ENCODE measurements at regions not wholly inside any gene's neighbourhood (a gene's known extent, or its start where the extent isn't known, plus 50 kb on each side); places are given as distances from the start of the nearest gene placed in this dataset.

DNA sequence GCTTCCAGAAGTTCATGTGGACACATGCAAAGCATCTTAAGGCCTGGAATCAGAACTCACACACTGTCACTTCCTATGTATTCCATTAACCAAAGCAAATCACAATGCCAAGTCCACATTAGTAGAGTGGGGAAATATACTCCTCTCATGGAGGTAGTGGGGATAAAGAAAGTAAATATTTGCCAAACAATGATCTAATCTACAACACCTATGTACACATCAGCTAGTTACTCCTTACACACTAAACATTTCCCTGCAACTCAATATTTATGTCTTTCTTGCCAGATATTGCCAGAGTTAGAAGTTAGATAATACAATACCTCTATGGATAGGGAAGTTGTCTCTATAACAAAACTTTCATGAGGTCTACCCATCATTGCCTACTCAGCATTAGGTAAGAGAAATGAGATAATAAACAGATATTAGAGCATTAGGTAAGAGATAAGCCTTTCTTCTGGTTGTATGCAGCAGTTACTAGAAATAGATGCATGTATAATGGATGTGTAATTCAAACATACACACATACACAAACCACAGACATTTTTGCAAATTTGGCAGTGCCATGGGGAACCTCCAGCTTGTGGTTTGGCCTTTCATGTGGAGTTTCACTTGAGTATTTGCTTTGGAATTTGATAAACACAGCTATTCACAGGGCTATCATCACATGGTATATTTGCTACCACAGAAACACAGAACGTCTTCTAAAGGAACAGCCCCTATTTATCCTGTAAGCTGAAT is 196.5 kb downstream of the TLE1 start:
- DNase-seq (ENCODE audit: extremely low read depth in 1 of 11, low read depth in 9 of 11, low spot score in 4 of 11), result no peak

- no peak for DNase-seq (ENCODE audit: extremely low read depth in 1 of 11, low read depth in 9 of 11, low spot score in 4 of 11)
Measured at GRCh38 chr9:81490605-81491331, 198.6 kb downstream of the TLE1 start.

DNA sequence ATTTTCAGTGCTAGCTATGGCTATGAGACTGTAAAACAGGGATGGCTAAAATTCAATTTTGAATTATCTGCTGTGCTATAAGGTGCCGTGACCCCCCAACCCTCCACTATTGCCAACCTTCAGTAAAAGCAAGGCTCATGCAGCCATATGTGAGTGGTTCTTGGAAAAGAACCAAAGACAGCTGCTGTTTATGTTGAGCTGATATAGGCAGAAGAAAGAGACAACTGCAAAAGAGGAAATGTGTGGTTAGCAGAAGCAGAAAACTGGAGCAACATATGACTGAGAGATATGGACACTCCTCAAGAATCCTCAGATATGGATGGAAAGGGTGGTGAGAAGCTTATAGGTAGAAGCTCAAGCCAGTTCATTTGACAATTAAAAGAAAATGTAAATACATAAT is 200.3 kb downstream of the TLE1 start:
- no peak for DNase-seq (ENCODE audit: extremely low read depth in 1 of 11, low read depth in 9 of 11, low spot score in 4 of 11)

DNA sequence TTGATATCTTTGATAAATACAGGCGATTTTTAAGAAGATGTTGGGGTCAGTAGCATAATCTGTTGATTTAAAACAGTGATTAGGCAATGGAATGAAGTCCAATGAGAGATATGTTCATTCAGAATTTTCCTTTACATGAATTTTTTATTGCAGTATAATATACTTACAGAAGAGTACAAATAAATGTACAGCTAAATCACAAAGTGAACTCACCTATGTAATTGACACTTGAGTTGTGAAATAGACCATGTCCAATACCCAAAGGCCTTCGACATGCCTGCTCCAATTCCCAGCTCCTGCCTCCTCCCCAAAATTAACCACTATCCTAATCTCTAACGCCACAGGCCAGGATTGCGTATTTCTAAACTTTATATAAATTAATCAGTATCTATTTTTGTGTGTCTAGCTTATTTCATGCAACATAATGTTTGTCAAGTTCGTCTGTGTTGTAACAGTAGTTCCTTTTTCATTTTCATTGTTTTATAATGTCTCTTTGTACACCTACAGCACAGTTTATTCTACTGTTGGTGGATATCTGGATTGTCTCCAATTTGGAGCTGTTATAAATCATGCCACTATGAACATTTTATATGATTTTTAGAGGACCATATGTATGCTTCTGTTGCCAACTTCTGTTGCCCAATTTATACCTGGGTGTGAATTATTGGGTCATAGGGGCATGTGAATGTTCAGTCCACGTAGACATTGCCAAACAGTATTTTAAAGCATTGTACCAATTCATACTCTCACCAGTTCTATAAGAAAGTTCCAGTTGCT is 208.3 kb downstream of the TLE1 start:
- DNase-seq (ENCODE audit: extremely low read depth in 1 of 11, low read depth in 9 of 11, low spot score in 4 of 11), result no peak

DNA sequence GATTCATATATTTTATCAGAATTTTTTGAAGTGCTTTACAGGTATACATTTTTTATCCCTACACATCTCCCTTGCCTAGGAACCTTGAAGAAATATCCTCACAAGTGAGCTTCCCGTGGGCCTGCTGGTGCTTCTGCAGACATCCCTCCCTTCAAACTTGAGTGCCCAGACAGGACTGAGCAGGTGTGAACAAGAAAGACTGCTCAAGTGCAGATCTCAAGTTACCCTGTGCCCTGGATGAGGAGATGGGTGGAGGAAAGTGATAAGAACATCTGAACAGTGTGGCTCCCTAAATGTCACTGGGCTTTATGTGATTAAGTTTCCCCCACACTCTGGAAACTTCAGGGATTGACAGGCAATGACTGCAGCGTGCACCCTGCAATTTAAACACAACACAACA is 209.8 kb downstream of the TLE1 start:
- DNase-seq (ENCODE audit: extremely low read depth in 1 of 11, low read depth in 9 of 11, low spot score in 4 of 11), result no peak

GRCh38 chr9:81477669-81478068 is 211.7 kb downstream of the TLE1 start:
- no peak for DNase-seq (ENCODE audit: extremely low read depth in 1 of 11, low read depth in 9 of 11, low spot score in 4 of 11)

GRCh38 chr9:81476813-81477490 is 212.4 kb downstream of the TLE1 start:
- DNase-seq (ENCODE audit: extremely low read depth in 1 of 11, low read depth in 9 of 11, low spot score in 4 of 11), result no peak

GRCh38 chr9:81474792-81475191 is 214.6 kb downstream of the TLE1 start:
- no peak for DNase-seq (ENCODE audit: extremely low read depth in 1 of 11, low read depth in 9 of 11, low spot score in 4 of 11)

DNA sequence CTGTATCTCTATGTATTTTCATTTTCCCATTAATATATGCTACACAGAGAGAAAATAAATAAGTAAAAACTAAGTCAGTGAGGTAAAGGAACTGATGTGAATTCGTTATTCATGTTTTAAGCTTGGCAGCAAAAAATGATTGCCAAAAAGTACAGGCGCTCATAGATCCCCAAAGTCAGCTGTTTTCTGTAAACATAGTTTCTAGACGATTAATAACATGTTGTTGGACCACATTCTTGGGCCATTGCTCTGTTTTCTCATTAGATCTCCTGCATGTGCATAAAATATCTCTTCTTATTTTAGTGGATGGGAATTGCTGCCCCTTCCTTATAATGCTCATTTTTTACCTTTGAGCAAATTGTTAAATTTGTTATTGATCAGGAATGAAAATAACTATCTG is 215.2 kb downstream of the TLE1 start:
- DNase-seq (ENCODE audit: extremely low read depth in 1 of 11, low read depth in 9 of 11, low spot score in 4 of 11), result no peak

- DNase-seq (ENCODE audit: extremely low read depth in 1 of 11, low read depth in 9 of 11, low spot score in 4 of 11), result no peak
Measured at GRCh38 chr9:81473708-81474107, 215.6 kb downstream of the TLE1 start.

DNA sequence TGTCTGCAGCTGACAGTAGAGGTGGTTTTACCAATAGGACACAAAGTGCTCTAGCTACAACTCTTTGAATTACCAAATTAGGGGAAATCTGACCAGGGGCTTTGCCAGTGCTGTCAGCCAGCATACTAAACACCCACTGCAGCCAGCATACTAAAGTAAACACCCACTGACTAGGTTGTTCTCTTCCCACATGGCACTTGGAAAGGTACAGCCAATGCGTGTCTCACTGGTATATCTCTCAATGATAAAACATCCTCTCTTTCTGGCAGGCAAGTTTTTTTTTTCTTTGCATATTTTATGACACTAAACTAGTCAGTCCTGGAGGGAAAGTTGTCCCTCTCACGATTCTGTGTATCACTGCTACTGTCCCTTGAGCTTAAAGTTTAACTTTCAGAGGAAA is 216.1 kb downstream of the TLE1 start:
- DNase-seq (ENCODE audit: extremely low read depth in 1 of 11, low read depth in 9 of 11, low spot score in 4 of 11), result no peak

DNA sequence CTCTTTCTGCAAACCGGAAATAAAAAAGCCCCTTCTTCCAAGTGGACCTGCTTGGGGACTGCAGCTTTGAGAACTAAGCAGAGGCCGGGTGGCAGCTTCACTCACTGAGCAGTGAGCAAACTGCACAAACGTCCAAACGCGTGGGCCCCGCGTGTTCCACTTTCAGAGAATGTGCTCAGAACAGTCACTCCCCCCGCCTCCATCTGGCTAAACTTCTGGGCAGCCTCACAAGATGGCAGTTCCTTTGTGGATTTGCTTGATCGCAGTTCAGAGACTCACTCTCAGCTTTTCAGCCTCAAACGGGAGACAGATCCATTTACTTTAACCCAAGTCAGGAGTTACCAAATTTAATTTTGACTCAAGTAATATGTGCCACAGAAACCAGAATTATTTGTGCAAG is 216.6 kb downstream of the TLE1 start:
- no peak for DNase-seq (ENCODE audit: extremely low read depth in 1 of 11, low read depth in 9 of 11, low spot score in 4 of 11)

DNA sequence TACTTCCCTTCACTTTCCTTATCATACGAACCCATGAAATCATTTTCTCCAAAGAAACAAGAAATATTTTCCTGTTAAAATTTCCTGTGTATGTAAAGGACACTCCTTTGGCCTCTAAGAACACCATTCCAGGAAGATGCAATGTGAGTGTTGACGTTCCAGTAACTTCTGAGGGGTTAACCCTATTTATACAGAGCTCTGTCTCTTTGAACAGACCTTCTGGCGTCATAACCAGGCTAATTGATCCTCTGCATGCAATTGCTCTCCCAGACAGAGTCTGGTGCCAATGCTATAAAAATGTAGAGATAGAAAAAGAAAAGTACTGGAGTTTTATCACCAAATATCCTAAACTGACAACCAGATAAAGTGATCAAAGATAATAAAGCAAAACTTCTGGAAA is 218.5 kb downstream of the TLE1 start:
- no peak for DNase-seq (ENCODE audit: extremely low read depth in 1 of 11, low read depth in 9 of 11, low spot score in 4 of 11)

- no peak for DNase-seq (ENCODE audit: extremely low read depth in 1 of 11, low read depth in 9 of 11, low spot score in 4 of 11)
Measured at GRCh38 chr9:81468084-81468595, 221.2 kb downstream of the TLE1 start.

- no peak for DNase-seq (ENCODE audit: extremely low read depth in 1 of 11, low read depth in 9 of 11, low spot score in 4 of 11)
Measured at GRCh38 chr9:81466981-81467380, 222.4 kb downstream of the TLE1 start.

DNA sequence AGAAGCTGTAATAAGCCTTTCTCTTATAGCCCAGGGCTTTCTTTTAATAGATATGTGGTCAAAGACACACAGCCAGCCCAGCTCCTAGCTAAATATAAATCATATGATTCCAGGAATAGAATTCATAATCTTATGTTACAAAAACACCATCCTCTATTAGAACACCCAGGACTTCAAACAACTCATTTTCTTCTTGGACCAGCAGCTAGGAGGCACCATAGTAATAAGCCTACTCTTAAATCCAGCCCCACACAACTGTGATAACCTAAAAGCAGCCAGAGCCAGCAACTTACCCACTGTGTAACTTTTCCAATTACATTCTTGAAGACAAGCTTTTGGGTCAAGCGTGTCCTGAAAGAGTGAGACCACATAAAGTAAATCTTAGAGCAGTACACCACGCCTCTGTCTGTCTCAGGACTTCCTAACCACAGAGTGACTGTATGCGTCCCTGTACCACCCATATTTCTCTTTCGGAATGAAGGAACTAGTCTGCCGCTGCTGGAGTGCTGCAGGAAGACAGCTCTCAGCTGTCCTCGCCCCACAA is 223.8 kb downstream of the TLE1 start:
- peak in 3 of 11 donors; percentile 2 to 16 (median 7) for DNase-seq (ENCODE audit: extremely low read depth in 1 of 11, low read depth in 9 of 11, low spot score in 4 of 11)

DNA sequence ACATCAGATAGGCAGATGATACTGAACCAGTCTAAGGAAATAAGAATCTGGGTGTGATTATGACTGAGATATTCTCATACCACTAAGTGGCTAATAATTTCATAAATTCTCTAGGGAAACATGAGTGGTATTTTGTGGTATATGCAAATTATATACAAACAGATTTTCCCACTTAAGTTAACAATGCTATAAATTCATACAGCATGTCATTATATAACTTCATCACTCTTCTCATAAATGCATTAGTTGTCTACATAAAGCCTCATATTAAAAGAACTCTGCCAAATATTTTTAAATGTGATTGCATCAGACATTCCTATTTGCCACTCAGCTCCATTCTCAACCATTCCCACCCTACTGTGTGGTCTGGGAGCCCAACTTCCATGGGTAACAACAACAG is 226.5 kb downstream of the TLE1 start:
- DNase-seq (ENCODE audit: extremely low read depth in 1 of 11, low read depth in 9 of 11, low spot score in 4 of 11), result no peak

- DNase-seq (ENCODE audit: extremely low read depth in 1 of 11, low read depth in 9 of 11, low spot score in 4 of 11), result peak in 1 of 11 donors; percentile 5
Measured at GRCh38 chr9:81461196-81461595, 228.2 kb downstream of the TLE1 start.

DNA sequence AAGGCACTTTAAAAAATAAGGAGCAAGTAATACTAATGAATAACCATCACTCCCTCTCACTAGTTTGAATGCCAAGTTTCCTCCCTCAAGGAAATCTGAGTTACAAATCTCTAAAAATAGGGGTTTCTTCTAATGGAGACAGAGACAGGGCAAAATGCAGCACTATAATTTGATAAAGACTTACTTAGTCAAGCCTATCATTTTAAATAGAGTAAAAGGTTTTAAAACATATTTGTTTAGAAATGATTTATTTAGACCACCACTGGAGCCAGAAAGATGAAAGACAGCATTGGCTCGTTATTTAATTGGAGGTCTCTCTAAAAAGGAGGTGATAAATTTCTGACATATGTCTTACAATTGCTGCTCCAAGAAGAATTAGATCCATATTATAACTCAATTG is 228.7 kb downstream of the TLE1 start:
- DNase-seq (ENCODE audit: extremely low read depth in 1 of 11, low read depth in 9 of 11, low spot score in 4 of 11), result peak in 3 of 11 donors; percentile 10 to 17 (median 12)

All from renal cortex interstitium (tissue), 11 donors.